Activated CD4-positive, alpha-beta T cell treated with anti-CD3 and anti-CD28 coated beads for 36 hours (primary cell): ENCODE measurements at regions not wholly inside any gene's neighbourhood (a gene's known extent, or its start where the extent isn't known, plus 50 kb on each side); places are given as distances from the start of the nearest gene placed in this dataset.

ENCODE experiments used
- ATAC-seq: fragments of 200-7000 bp; cut with Tn5 transposase; one replicate; pipeline ENCODE4 v1.10.0; 2021; ENCODE audit warnings: mild to moderate bottlenecking, moderate library complexity
- CTCF ChIA-PET: fragments of 350-600 bp; sonication (Branson Sonifier 250); formaldehyde crosslinking; loops from one replicate; lab custom pipeline; 2021; ENCODE audit warnings: antibody characterized with exemption; lab: Charles Lee
- POLR2A ChIA-PET: fragments of 350-600 bp; sonication (Branson Sonifier 250); formaldehyde crosslinking; loops from one replicate; lab custom pipeline; 2021; ENCODE audit warnings: antibody characterized with exemption, inconsistent platforms; lab: Charles Lee
- DNase-seq: peaks from one replicate; pipeline ENCODE4 v3.0.0-alpha.2; 2020
- H3K27ac Mint-ChIP-seq: one replicate; pipeline ENCODE4 v1.8.0; 2021; ENCODE audit warnings: mixed read lengths
- H3K27me3 Mint-ChIP-seq: one replicate; pipeline ENCODE4 v1.8.0; 2021; ENCODE audit warnings: mixed read lengths
- H3K36me3 Mint-ChIP-seq: one replicate; pipeline ENCODE4 v1.8.0; 2021; ENCODE audit warnings: low read depth, mixed read lengths
- H3K4me1 Mint-ChIP-seq: one replicate; pipeline ENCODE4 v1.8.0; 2021; ENCODE audit warnings: mixed read lengths
- H3K4me3 Mint-ChIP-seq: one replicate; pipeline ENCODE4 v1.8.0; 2021; ENCODE audit warnings: mild to moderate bottlenecking, moderate library complexity, mixed read lengths
- H3K9me3 Mint-ChIP-seq: one replicate; pipeline ENCODE4 v1.8.0; 2021; ENCODE audit warnings: low read depth, mixed read lengths
- intact Hi-C, 2 experiments: fragments of 100-400 bp; cut with DNase I in 1 of 2; cut with micrococcal nuclease in 1 of 2; formaldehyde crosslinking; loops; one replicate each; pipeline versions ENCODE4 v1.14.2 to v1.15.1; 2022 to 2024; cut with DNase I, micrococcal nuclease

DNA sequence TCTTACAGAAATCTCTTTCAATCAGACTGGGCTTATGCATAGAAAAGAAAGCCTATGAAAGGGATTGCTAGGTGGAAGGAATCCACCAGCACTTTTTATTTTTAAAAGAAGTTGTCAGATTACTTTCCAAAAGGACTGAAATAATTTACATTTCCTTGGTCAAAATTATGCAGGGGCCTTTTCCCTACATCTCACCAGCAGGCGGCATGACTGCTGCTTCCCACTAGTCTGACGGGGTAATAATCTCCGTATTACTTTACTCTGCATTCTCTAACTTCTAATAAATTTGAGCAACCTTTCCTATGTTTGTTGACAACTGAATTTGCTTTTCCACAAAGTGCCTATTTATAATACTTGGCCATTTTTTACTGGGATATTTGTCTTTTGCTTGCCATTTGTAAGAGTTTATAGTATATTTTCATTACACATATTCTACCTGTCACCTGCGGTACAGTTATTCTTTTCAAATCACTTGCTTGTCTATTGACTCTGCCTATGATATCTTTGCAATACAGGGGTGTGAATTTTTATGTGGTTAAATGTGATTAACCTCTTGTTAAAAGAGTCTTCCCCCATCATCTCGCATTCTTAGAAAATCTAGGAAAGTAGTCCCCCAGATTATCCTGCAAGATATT, 51.9 kb upstream of the USP47 start:
- ChIA-PET POLR2A (no interaction called here), CTCF (no interaction called here)
- intact Hi-C loops, result loop anchor here (2.0 to 5.0 kb wide), 5 partner anchors 168 to 1018 kb away; partner anchors contain the start of gene GALNT18 (in 2 of the 2)
- no peak overlapping the region for H3K4me3 Mint-ChIP-seq
- H3K27me3 Mint-ChIP-seq, result peaks cover 4% of the 10 kb centered on the region
- no peaks in the 10 kb centered on the region for H3K4me1 Mint-ChIP-seq
- no peaks in the 10 kb centered on the region for H3K9me3 Mint-ChIP-seq
- H3K27ac Mint-ChIP-seq, result no peak overlapping the region
- no peaks in the 10 kb centered on the region for H3K36me3 Mint-ChIP-seq
- ATAC-seq (no peak), DNase-seq (peak; percentile 30)

DNA sequence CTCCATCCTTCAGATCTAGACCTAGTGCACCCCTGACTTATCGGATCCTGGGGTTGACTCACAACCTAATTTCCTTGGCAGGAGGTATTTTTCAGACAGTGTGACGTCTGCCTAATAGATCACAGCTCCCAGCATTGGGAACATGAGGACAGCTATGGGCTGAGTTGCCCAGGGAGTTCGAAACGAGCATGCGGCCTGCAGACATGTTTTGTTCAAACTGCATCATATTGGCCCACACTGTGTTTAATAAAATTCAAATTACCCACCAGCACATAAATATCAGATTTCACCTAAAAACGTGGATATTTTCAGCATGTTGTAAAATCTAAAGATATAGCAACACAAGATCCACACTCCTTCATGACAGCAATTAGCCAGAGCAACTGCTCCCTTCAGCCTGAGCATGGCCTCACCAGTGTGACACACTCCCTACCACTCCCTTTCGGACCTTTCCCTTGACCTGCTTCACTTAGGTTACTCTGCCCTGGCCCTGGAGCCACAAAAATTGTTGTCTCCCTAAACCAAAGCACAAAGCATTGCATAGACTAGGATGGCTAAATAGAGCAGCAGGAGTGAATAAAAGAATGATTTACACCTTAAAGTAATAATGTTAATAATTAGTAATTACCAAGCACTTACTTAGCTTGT, 53.6 kb upstream of the USP47 start:
- H3K36me3 Mint-ChIP-seq, result no peaks in the 10 kb centered on the region
- H3K4me3 Mint-ChIP-seq, result no peak overlapping the region
- peak; percentile 33 for ATAC-seq
- ChIA-PET POLR2A (no interaction called here), CTCF (interaction anchor here (0.5 to 2.9 kb wide), 25 partner anchors 10 to 1223 kb away, joined by 3 to 44 read pairs (median 4); no protein-coding TSS in a partner anchor)
- no peak for DNase-seq
- intact Hi-C loops, result loop anchor here (2.0 to 5.0 kb wide), 5 partner anchors 166 to 1016 kb away; partner anchors contain the start of gene GALNT18 (in 2 of the 2)
- H3K4me1 Mint-ChIP-seq, result no peaks in the 10 kb centered on the region
- no peak overlapping the region for H3K27ac Mint-ChIP-seq
- H3K9me3 Mint-ChIP-seq, result no peaks in the 10 kb centered on the region
- peaks cover 4% of the 10 kb centered on the region for H3K27me3 Mint-ChIP-seq

DNA sequence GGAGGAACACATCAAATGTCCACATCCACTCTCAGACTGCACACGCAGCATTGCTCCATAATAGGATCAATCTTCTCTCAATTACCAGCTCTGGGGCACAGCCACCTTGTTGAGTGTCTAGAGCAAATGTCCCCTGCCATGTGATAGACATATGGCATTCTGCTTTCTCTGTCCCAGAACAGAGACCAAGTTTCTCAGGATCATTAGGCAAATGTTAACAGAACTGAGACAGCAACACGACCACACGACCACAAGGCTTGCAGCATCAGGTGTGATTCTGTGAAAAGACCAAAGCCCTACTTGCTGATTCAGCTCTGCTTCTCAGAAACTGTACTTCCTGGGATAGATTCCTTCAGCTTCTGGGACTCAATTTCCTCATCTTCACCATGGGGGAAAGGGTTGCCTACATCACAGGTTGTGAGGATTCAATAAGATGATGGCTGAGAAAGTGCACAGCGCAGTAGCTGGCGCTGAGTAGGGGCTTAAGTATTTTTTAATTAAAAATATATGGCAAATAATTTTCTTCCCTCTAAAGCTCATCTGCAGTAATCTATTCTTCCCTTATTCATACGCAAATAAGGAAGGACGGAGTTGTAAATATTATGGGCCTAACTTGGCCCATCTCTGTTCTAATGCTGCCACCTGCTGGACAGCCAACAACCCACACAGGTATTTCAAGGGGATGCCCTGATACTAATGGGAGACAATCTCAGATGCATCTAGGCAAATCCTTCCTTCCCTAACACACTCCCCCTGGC, 54.3 kb upstream of the USP47 start:
- Mint-ChIP-seq H3K36me3 (no peaks in the 10 kb centered on the region), H3K4me1 (no peaks in the 10 kb centered on the region), H3K9me3 (no peaks in the 10 kb centered on the region), H3K4me3 (no peak overlapping the region), H3K27me3 (peaks cover 2% of the 10 kb centered on the region), H3K27ac (no peak overlapping the region)
- DNase-seq (peak; percentile 82), ATAC-seq (peak; percentile 90)
- CTCF ChIA-PET, result interaction anchor here (0.6 to 2.9 kb wide), 32 partner anchors 10 to 1223 kb away, joined by 3 to 44 read pairs (median 3); partner anchors contain the start of gene GALNT18
- intact Hi-C loops, result loop anchor here (1.0 to 5.0 kb wide), 10 partner anchors 165 to 1015 kb away; partner anchors contain the start of gene GALNT18 (in 2 of the 2)
- POLR2A ChIA-PET, result no interaction called here

DNA sequence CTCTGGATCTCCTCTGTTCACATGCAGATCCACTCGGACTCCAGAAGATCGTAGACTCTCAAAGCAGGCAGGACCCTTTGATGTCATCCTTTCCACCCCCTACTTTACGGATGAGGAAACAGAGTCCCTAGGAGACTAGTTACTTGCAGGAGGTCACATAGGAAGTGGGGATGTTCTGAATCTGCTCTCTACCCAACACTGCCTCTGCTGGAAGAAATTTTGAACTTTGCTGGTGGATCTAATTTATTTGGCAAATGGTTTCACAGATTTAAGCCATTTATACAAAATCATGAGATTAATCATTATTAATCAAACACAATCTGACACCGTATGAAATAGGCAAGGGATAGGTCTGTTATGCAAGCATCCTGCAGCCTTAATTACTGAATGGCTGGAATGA, 55.0 kb upstream of the USP47 start:
- Mint-ChIP-seq H3K27me3 (peaks cover 2% of the 10 kb centered on the region), H3K27ac (no peak overlapping the region), H3K9me3 (no peaks in the 10 kb centered on the region), H3K4me1 (no peaks in the 10 kb centered on the region), H3K36me3 (no peaks in the 10 kb centered on the region), H3K4me3 (no peak overlapping the region)
- ChIA-PET POLR2A (no interaction called here), CTCF (interaction anchor here (0.7 to 2.9 kb wide), 19 partner anchors 9 to 994 kb away, joined by 3 to 44 read pairs (median 4); partner anchors contain the start of gene GALNT18)
- no peak for ATAC-seq
- intact Hi-C loops, result loop anchor here (1.0 to 5.0 kb wide), 9 partner anchors 164 to 1014 kb away; partner anchors contain the start of gene GALNT18 (in 2 of the 2)
- DNase-seq, result no peak

DNA sequence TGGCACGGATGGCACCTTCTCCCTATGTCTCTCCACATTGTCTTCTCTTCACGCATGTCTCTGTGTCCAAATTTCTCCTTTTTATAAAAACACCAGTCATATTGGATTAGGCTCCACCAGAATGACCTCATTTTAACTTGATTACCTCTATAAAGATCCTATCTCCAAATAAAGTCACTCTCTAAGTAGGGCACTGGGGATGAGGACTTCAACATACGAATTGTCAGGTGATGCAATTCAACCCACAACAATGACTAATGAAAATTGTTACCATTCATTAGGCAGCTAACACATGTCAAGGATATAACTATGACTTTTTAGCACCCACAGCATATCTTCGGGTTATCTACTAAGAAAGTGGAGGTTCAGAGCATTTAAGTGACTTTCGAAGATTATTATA, 55.5 kb upstream of the USP47 start:
- intact Hi-C loops, result loop anchor here (2.0 to 5.0 kb wide), 6 partner anchors 164 to 1014 kb away; partner anchors contain the start of gene GALNT18 (in 2 of the 2)
- Mint-ChIP-seq H3K9me3 (no peaks in the 10 kb centered on the region), H3K27ac (no peak overlapping the region), H3K4me3 (no peak overlapping the region), H3K27me3 (peaks cover 2% of the 10 kb centered on the region), H3K4me1 (no peaks in the 10 kb centered on the region), H3K36me3 (no peaks in the 10 kb centered on the region)
- ATAC-seq, result no peak
- ChIA-PET POLR2A (no interaction called here), CTCF (interaction anchor here (1.0 to 2.9 kb wide), 3 partner anchors 692 to 758 kb away, joined by 3 to 44 read pairs (median 35); no protein-coding TSS in a partner anchor)
- no peak for DNase-seq

DNA sequence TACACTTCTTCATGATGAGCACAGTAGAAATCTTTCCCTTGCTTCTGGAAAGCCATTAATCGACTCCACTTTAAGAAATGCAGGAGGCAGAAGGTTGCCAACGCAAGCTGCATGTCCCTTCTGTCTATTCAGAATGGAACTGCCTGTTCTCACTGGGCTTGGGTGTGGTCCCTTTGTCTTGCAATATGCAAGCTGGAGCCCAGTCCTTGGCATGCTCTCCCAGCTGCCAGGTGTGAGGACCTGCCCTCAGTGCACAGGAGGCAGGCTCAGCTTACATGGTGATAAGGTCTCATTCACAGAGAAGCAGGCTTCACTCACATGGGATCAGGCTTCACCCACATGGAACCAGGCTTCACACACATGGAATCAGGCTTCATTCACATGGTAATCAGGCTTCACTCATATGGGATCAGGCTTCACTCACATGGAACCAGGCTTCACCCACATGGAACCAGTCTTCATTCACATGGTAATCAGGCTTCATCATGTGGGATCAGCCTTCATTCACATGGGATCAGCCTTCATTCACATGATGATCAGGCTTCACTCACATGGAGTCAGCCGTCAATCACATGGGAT, 59.2 kb upstream of the USP47 start:
- H3K27me3 Mint-ChIP-seq, result peaks cover 2% of the 10 kb centered on the region
- no peak overlapping the region for H3K4me3 Mint-ChIP-seq
- no peaks in the 10 kb centered on the region for H3K36me3 Mint-ChIP-seq
- intact Hi-C loops, result no loop called here
- H3K27ac Mint-ChIP-seq, result no peak overlapping the region
- ChIA-PET CTCF (interaction anchor here (1.6 kb wide), 1 partner anchor 755 kb away, joined by 3 read pairs; no protein-coding TSS in a partner anchor), POLR2A (no interaction called here)
- DNase-seq (no peak), ATAC-seq (no peak)
- no peaks in the 10 kb centered on the region for H3K9me3 Mint-ChIP-seq
- H3K4me1 Mint-ChIP-seq, result no peaks in the 10 kb centered on the region

DNA sequence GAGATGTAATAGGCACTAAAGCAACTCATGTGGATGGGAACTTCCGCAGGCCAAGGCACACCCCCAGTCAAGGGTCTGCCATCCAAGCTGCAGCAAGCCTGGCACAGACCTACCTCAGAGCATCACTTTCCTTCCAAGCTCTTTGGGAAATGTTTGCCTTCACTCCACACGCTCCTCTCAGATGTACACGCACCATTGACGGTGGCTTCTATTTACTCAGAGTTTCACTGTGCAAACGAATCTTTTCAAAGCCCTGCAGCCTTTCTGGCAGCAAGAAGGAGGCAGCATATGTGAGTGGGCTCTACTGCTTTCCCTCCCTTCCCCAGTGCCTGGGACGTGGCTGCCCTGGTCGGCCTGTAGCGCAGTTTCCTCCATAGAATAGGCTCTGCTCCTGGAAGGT, 60.9 kb upstream of the USP47 start:
- POLR2A ChIA-PET, result no interaction called here
- intact Hi-C loops, result no loop called here
- peaks cover 6% of the 10 kb centered on the region for H3K27me3 Mint-ChIP-seq
- H3K27ac Mint-ChIP-seq, result no peak overlapping the region
- H3K4me1 Mint-ChIP-seq, result no peaks in the 10 kb centered on the region
- CTCF ChIA-PET, result interaction anchor here (0.9 kb wide), 1 partner anchor 751 kb away, joined by 3 read pairs; no protein-coding TSS in a partner anchor
- no peaks in the 10 kb centered on the region for H3K36me3 Mint-ChIP-seq
- no peak overlapping the region for H3K4me3 Mint-ChIP-seq
- ATAC-seq (no peak), DNase-seq (no peak)
- H3K9me3 Mint-ChIP-seq, result no peaks in the 10 kb centered on the region

DNA sequence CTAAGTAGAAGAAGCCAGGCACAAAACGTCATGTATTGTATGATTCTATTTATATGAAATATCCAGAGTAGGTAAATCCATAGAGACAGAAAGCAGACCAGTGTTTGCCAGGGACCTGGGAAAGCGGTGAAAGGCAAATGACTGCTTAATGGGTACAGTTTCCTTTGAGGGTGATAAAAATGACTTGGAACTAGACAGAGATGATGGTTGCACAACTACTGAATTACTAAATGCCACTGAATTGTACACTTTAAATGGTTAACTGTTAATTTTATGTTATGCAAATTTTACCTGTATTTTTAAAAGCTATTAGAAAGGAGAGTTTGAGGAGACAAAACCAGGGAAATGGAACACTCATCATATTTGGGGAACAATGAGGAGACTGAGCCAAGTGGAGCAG, 61.8 kb upstream of the USP47 start:
- ATAC-seq, result no peak

DNA sequence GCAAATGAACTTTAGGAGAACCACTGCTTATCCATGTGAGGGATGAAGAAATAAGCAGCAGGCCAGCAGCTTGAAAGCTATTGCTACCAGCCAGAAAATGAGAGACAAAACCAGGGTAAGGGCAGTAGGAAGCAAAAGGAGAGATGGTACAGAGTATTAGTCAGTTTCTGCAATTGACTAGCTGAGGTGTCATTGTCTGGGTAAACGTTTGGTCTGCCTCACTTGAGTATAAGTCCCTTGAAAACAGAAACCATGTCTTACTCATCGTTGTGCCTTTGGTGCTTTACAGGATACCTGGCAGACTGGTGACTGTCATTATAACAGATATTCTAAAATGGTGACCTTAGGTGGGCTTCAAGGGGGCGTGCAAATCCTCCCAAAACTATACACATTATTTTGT, 63.9 kb upstream of the USP47 start:
- Mint-ChIP-seq H3K27ac (no peak overlapping the region), H3K27me3 (peaks cover 9% of the 10 kb centered on the region), H3K4me3 (no peak overlapping the region), H3K4me1 (no peaks in the 10 kb centered on the region), H3K36me3 (no peaks in the 10 kb centered on the region), H3K9me3 (no peaks in the 10 kb centered on the region)
- intact Hi-C loops, result no loop called here
- DNase-seq, result no peak
- POLR2A ChIA-PET, result no interaction called here
- ATAC-seq, result peak; percentile 97
- CTCF ChIA-PET, result interaction anchor here (0.6 to 2.9 kb wide), 5 partner anchors 9 to 750 kb away, joined by 3 to 16 read pairs (median 5); no protein-coding TSS in a partner anchor

More for the DNA sequence above, 61.8 kb upstream of the USP47 start:
- Mint-ChIP-seq H3K4me1 (no peaks in the 10 kb centered on the region), H3K36me3 (no peaks in the 10 kb centered on the region), H3K9me3 (no peaks in the 10 kb centered on the region), H3K27me3 (peaks cover 12% of the 10 kb centered on the region), H3K4me3 (no peak overlapping the region), H3K27ac (no peak overlapping the region)
- ChIA-PET CTCF (interaction anchor here (0.6 to 1.3 kb wide), 4 partner anchors 149 to 752 kb away, joined by 3 to 5 read pairs (median 4); no protein-coding TSS in a partner anchor), POLR2A (no interaction called here)
- intact Hi-C loops, result no loop called here
- DNase-seq, result no peak

DNA sequence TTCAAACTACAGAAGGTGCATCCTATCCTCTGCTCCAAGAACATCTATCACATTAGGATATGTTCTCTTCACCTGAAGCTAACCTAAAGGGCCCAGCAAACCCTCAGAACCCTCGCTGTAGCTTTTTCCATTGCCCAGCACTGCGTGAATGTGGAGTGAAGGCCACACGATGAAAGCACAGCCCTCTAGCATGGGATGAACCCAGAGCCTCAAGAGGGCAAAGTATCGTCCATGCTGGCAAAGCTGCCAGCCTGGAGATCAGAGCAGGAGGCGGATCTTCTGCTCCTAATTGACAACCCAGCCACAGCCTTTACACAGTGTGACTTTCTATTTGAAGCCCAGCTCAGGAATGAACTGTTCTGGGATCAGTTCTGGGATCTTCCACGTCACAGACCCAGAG, 65.1 kb upstream of the USP47 start:
- DNase-seq, result no peak
- POLR2A ChIA-PET, result no interaction called here
- Mint-ChIP-seq H3K36me3 (no peaks in the 10 kb centered on the region), H3K4me1 (no peaks in the 10 kb centered on the region), H3K4me3 (no peak overlapping the region), H3K9me3 (no peaks in the 10 kb centered on the region), H3K27me3 (peaks cover 9% of the 10 kb centered on the region), H3K27ac (no peak overlapping the region)
- no peak for ATAC-seq
- CTCF ChIA-PET, result interaction anchor here (2.7 to 2.9 kb wide), 2 partner anchors 11 to 22 kb away, joined by 10 to 16 read pairs; no protein-coding TSS in a partner anchor
- intact Hi-C loops, result no loop called here
